K562 (cell line): ENCODE measurements at regions not wholly inside any gene's neighbourhood (a gene's known extent, or its start where the extent isn't known, plus 50 kb on each side); places are given as distances from the start of the nearest gene placed in this dataset.

Experiments
- ATAC-seq: fragments of 200-7000 bp; cut with Tn5 transposase; 3 replicates; pipeline ENCODE4 v1.9.1; 2020; ENCODE audit warnings: moderate library complexity
- BruUV-seq: library from RNA; stranded (reverse); fragments of 400-500 nt; replicated peaks from 2 replicates; lab custom pipeline; 2021; lab: Mats Ljungman, UMichigan
- CTCF ChIA-PET: fragments of 300-600 bp; formaldehyde crosslinking; extraction: SDS; loops from one replicate; lab custom pipeline; 2021; ENCODE audit warnings: low intra/inter-chr PET ratio; lab: Yijun Ruan, JAX
- POLR2A ChIA-PET: fragments of 300-600, 350-650 bp; sonication (Branson Sonifier 250); formaldehyde crosslinking; extraction: SDS; loops from one replicate; lab custom pipeline; 2021; ENCODE audit warnings: antibody characterized with exemption, inconsistent platforms; lab: Yijun Ruan, JAX
- DNase-seq, 4 experiments: peaks; one replicate each; pipeline versions ENCODE4 v3.0.0 to v3.0.0-alpha.2; 2011 to 2018; ENCODE audit warnings: low spot score in 3 of 4, mixed read lengths in 3 of 4; ENCODE audit errors: extremely low read depth in 1 of 4
- FAIRE-seq: peaks from 2 replicates; lab custom pipeline; 2011; peaks lifted over from hg19 to GRCh38; lab: Jason Lieb, UNC
- H2AFZ ChIP-seq: 2 replicates; pipeline ENCODE4 v1.6.0; 2011; ENCODE audit warnings: low read depth, low read length, control low read depth, inconsistent platforms
- H3K27ac ChIP-seq: fragments of 200-600 bp; 3 replicates; pipeline ENCODE4 v1.8.0; 2011; ENCODE audit warnings: low read depth, mild to moderate bottlenecking, control low read depth, inconsistent platforms, low read length, moderate library complexity, mixed read lengths; ENCODE audit errors: extremely low read depth
- H3K27me3 ChIP-seq, 2 experiments: fragments of 300-600 bp in 1 of 2; 2 replicates in 1 of 2; 3 replicates in 1 of 2; pipeline versions ENCODE4 v1.6.0 to v1.8.0; 2011; ENCODE audit warnings: inconsistent platforms in 2 of 2, low read length in 2 of 2, mild to moderate bottlenecking in 1 of 2, mixed read lengths in 1 of 2, moderate library complexity in 1 of 2; ENCODE audit not compliant: control insufficient read depth in 2 of 2, insufficient read depth in 2 of 2
- H3K36me3 ChIP-seq: fragments of 300-600 bp; 3 replicates; pipeline ENCODE4 v1.8.0; 2011; ENCODE audit warnings: mild to moderate bottlenecking, low read length, inconsistent platforms; ENCODE audit not compliant: control insufficient read depth, insufficient read depth
- H3K4me1 ChIP-seq, 2 experiments: fragments of 200-600 bp in 1 of 2; replicated peaks in 1 of 2; 2 replicates in 1 of 2; 3 replicates in 1 of 2; pipeline versions ENCODE4 v1.5.1 to v1.8.0; 2011; ENCODE audit warnings: inconsistent platforms in 2 of 2, low read length in 2 of 2, mild to moderate bottlenecking in 1 of 2, mixed read lengths in 1 of 2, moderate library complexity in 1 of 2; ENCODE audit not compliant: control insufficient read depth in 2 of 2, insufficient read depth in 2 of 2
- H3K4me2 ChIP-seq: 2 replicates; pipeline ENCODE4 v1.6.1; 2011; ENCODE audit warnings: low read length, control low read depth, inconsistent platforms, mixed read lengths; ENCODE audit not compliant: insufficient read depth
- H3K4me3 ChIP-seq: fragments of 200-600 bp; sonication (generic), shearing (Covaris generic); 2 replicates; pipeline ENCODE4 v1.5.1; 2016; ENCODE audit warnings: control low read depth, inconsistent platforms
- H3K79me2 ChIP-seq: fragments of 200-600 bp; 3 replicates; pipeline ENCODE4 v1.8.0; 2011; ENCODE audit warnings: low read length, inconsistent platforms; ENCODE audit not compliant: control insufficient read depth, insufficient read depth
- H3K9ac ChIP-seq, 2 experiments: 2 replicates each; pipeline versions ENCODE4 v1.6.0 to v1.6.1; 2011; ENCODE audit warnings: low read depth in 2 of 2, low read length in 2 of 2, control low read depth in 1 of 2, inconsistent platforms in 1 of 2, mild to moderate bottlenecking in 1 of 2, mixed read lengths in 1 of 2; ENCODE audit not compliant: insufficient read depth in 1 of 2
- H3K9me1 ChIP-seq: one replicate; pipeline ENCODE4 v1.6.0; 2011; ENCODE audit warnings: inconsistent platforms, mild to moderate bottlenecking, low read length, moderate library complexity; ENCODE audit not compliant: control insufficient read depth, insufficient read depth
- H3K9me3 ChIP-seq: replicated peaks from 2 replicates; pipeline ENCODE4 v1.5.1; 2011; ENCODE audit warnings: low read depth, low read length, inconsistent platforms; ENCODE audit not compliant: control insufficient read depth, insufficient read depth
- H4K20me1 ChIP-seq: replicated peaks from 2 replicates; pipeline ENCODE4 v1.6.1; 2011; ENCODE audit warnings: low read length, inconsistent platforms, mixed read lengths; ENCODE audit not compliant: control insufficient read depth, insufficient read depth
- ELF1 ChIP-seq: fragments of 200-800 bp; sonication (Bioruptor generic); IDR thresholded peaks from 2 replicates; pipeline ENCODE4 v1.6.1; 2016; ENCODE audit warnings: missing genetic modification characterization, missing compliant biosample characterization
- ERF ChIP-seq: fragments of 450-650 bp; formaldehyde crosslinking; IDR thresholded peaks from 2 replicates; pipeline ENCODE4 v1.4.0; 2020; ENCODE audit warnings: mild to moderate bottlenecking, mixed read lengths
- FOS ChIP-seq: IDR thresholded peaks from 3 replicates; pipeline ENCODE4 v1.6.1; 2011; ENCODE audit not compliant: insufficient read length; ENCODE audit errors: extremely low read depth
- FOXO4 ChIP-seq: fragments of 450-650 bp; formaldehyde crosslinking; IDR thresholded peaks from 2 replicates; pipeline ENCODE4 v1.4.0; 2020; ENCODE audit warnings: mild to moderate bottlenecking, moderate library complexity
- L3MBTL2 ChIP-seq: fragments of 450-650 bp; IDR thresholded peaks from 2 replicates; pipeline ENCODE4 v1.6.1; 2016; ENCODE audit warnings: mild to moderate bottlenecking, moderate library complexity
- LEF1 ChIP-seq: fragments of 450-650 bp; IDR thresholded peaks from 2 replicates; pipeline ENCODE4 v1.6.1; 2016; ENCODE audit warnings: mild to moderate bottlenecking
- OTX1 ChIP-seq: fragments of 450-650 bp; formaldehyde crosslinking; IDR thresholded peaks from 2 replicates; pipeline ENCODE4 v1.4.0; 2022; ENCODE audit warnings: mild to moderate bottlenecking
- PHF20 ChIP-seq: fragments of 450-650 bp; IDR thresholded peaks from 2 replicates; pipeline ENCODE4 v1.6.1; 2018; ENCODE audit not compliant: partially characterized antibody
- POU5F1 ChIP-seq: fragments of 150-350 bp; IDR thresholded peaks from 2 replicates; pipeline ENCODE4 v1.6.1; 2014; ENCODE audit warnings: borderline replicate concordance, low read length, low read depth, mild to moderate bottlenecking; ENCODE audit not compliant: partially characterized antibody
- SIRT6 ChIP-seq: IDR thresholded peaks from one replicate; pipeline ENCODE4 v1.6.1; 2012; ENCODE audit warnings: low read depth, mild to moderate bottlenecking, control low read depth, inconsistent platforms, low read length, moderate library complexity
- SMAD3 ChIP-seq: fragments of 450-650 bp; formaldehyde crosslinking; conservative IDR thresholded peaks from 2 replicates; pipeline ENCODE4 v1.4.0; 2020; ENCODE audit warnings: mild to moderate bottlenecking
- ZNF184 ChIP-seq: sonication (generic); formaldehyde crosslinking; IDR thresholded peaks from 2 replicates; pipeline ENCODE4 v1.5.0; 2020; ENCODE audit warnings: missing genetic modification reagents
- ZNF518B ChIP-seq: fragments of 250-450 bp; sonication (Bioruptor Pico); IDR thresholded peaks from 2 replicates; pipeline ENCODE4 v1.5.0; 2021; ENCODE audit warnings: mild to moderate bottlenecking, moderate library complexity
- WGBS: fragments of 100-300 bp; shearing (Covaris generic); methylation state at CpG from one replicate; pipeline ENCODE4 v1.1.6; 2016; ENCODE audit warnings: low coverage, mixed read lengths; ENCODE audit not compliant: insufficient coverage; ENCODE audit errors: missing lambda C conversion rate; 5-methylcytosine and 5-hydroxymethylcytosine counted together
- in situ Hi-C: fragments of 300-500 bp; cut with MboI; formaldehyde crosslinking; loops from 4 replicates; pipeline ENCODE4 v1.15.0; 2018; ENCODE audit warnings: inconsistent platforms, mixed read lengths
- intact Hi-C: fragments of 100-400 bp; cut with micrococcal nuclease; formaldehyde crosslinking; loops from 2 replicates; pipeline ENCODE4 v1.14.2; 2022
- TF ChIP-seq, protein P1 (sequence below): sonication (generic); formaldehyde crosslinking; IDR thresholded peaks from 2 replicates; pipeline ENCODE4 v1.8.0; 2023; ENCODE audit warnings: mild to moderate bottlenecking, missing genetic modification reagents
- TF ChIP-seq, protein P2 (sequence below): fragments of 200-400 bp; formaldehyde crosslinking; IDR thresholded peaks from 2 replicates; pipeline ENCODE4 v1.6.1; 2017; ENCODE audit warnings: mild to moderate bottlenecking, low read depth, low read length, moderate library complexity

- no peak for TF ChIP-seq ZNF518B (CRISPR knock-in tag)
- no peak for TF ChIP-seq ELF1 (tag)
- TF ChIP-seq, all 486 proteins: peak for 0
Observed at GRCh38 chr9:10855847-10856246, 243.0 kb upstream of the PTPRD start (continued).

DNA sequence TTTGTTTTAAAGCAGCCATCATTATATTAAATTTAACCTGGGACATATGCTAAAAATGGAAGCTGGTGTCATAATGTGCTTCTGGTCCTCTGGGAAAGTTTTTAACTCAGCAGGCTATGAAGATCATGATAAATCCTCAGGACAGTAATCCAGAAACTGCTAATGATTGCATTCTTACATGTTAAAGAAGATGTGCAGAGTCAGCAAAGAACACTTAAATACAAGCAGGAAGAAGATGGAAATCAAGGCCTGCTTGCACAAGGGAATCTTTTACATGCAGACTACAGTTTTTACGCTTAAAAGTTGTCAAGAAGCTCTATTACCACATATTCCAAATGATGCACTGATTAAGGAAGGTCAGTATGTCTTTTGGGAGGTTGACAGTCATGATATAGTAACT lies 246.0 kb upstream of the PTPRD start:
- ChIA-PET CTCF (no interaction called here), POLR2A (no interaction called here)
- Histone ChIP-seq H3K27me3 (no peaks in the 10 kb centered on the region), H3K4me3 (no peak overlapping the region), H2AFZ (no peak overlapping the region), H3K79me2 (no peaks in the 10 kb centered on the region), H3K4me1 (no peaks in the 10 kb centered on the region), H3K9me3 (no peaks in the 10 kb centered on the region), H4K20me1 (no peaks in the 10 kb centered on the region), H3K27ac (no peak overlapping the region), H3K4me2 (no peak overlapping the region), H3K9ac (no peak overlapping the region), H3K9me1 (no peaks in the 10 kb centered on the region), H3K36me3 (no peaks in the 10 kb centered on the region)
- WGBS, result 0% methylated on average over 1 of the region's 1 CpG
- intact Hi-C loops (no loop called here), in situ Hi-C loops (no loop called here)
- no TSS peak for BruUV-seq
- no peak for FAIRE-seq
- no peak for DNase-seq
- no peak for ATAC-seq
- TF ChIP-seq, protein P1, sequence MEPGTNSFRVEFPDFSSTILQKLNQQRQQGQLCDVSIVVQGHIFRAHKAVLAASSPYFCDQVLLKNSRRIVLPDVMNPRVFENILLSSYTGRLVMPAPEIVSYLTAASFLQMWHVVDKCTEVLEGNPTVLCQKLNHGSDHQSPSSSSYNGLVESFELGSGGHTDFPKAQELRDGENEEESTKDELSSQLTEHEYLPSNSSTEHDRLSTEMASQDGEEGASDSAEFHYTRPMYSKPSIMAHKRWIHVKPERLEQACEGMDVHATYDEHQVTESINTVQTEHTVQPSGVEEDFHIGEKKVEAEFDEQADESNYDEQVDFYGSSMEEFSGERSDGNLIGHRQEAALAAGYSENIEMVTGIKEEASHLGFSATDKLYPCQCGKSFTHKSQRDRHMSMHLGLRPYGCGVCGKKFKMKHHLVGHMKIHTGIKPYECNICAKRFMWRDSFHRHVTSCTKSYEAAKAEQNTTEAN (CRISPR knock-in tag), result no peak
- no peak for TF ChIP-seq SMAD3 (CRISPR knock-in tag)
- TF ChIP-seq, protein P2, sequence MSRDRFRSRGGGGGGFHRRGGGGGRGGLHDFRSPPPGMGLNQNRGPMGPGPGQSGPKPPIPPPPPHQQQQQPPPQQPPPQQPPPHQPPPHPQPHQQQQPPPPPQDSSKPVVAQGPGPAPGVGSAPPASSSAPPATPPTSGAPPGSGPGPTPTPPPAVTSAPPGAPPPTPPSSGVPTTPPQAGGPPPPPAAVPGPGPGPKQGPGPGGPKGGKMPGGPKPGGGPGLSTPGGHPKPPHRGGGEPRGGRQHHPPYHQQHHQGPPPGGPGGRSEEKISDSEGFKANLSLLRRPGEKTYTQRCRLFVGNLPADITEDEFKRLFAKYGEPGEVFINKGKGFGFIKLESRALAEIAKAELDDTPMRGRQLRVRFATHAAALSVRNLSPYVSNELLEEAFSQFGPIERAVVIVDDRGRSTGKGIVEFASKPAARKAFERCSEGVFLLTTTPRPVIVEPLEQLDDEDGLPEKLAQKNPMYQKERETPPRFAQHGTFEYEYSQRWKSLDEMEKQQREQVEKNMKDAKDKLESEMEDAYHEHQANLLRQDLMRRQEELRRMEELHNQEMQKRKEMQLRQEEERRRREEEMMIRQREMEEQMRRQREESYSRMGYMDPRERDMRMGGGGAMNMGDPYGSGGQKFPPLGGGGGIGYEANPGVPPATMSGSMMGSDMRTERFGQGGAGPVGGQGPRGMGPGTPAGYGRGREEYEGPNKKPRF, result no peak
- TF ChIP-seq OTX1 (CRISPR knock-in tag), result no peak
- no peak for TF ChIP-seq ZNF184 (CRISPR knock-in tag)
- no peak for TF ChIP-seq ERF (CRISPR knock-in tag)
- TF ChIP-seq FOXO4 (CRISPR knock-in tag), result no peak
- TF ChIP-seq FOS, result no peak
- TF ChIP-seq SIRT6, result no peak
- TF ChIP-seq LEF1, result no peak
- no peak for TF ChIP-seq L3MBTL2
- no peak for TF ChIP-seq PHF20
- no peak for TF ChIP-seq POU5F1
